Smooth muscle cell (in vitro differentiated cells): ENCODE measurements at regions not wholly inside any gene's neighbourhood (a gene's known extent, or its start where the extent isn't known, plus 50 kb on each side); places are given as distances from the start of the nearest gene placed in this dataset.

ENCODE experiments used
- DNase-seq: peaks from one replicate; lab custom pipeline; 2025; ENCODE audit not compliant: unreplicated experiment; lab: John Stamatoyannopoulos, UW
- H2AFZ ChIP-seq: fragments of 200-600 bp; sonication (generic); 2 replicates; pipeline ENCODE4 v1.6.0; 2016; ENCODE audit warnings: antibody characterized with exemption, low read depth, mild to moderate bottlenecking
- H3F3A ChIP-seq: fragments of 200-600 bp; sonication (generic); 2 replicates; pipeline ENCODE4 v1.6.0; 2017; ENCODE audit warnings: antibody characterized with exemption, low read depth
- H3K27ac ChIP-seq: fragments of 200-600 bp; sonication (generic); 2 replicates; pipeline ENCODE4 v1.5.1; 2016; ENCODE audit warnings: low read depth, mild to moderate bottlenecking
- H3K27me3 ChIP-seq: fragments of 200-600 bp; sonication (generic); 2 replicates; pipeline ENCODE4 v1.6.1; 2016; ENCODE audit warnings: low read depth, mild to moderate bottlenecking
- H3K36me3 ChIP-seq: fragments of 200-600 bp; sonication (generic); 2 replicates; pipeline ENCODE4 v1.5.1; 2016; ENCODE audit warnings: low read depth
- H3K4me1 ChIP-seq: fragments of 200-600 bp; sonication (generic); 2 replicates; pipeline ENCODE4 v1.5.1; 2016; ENCODE audit warnings: low read depth
- H3K4me2 ChIP-seq: fragments of 200-600 bp; sonication (generic); 2 replicates; pipeline ENCODE4 v1.6.0; 2016; ENCODE audit warnings: mild to moderate bottlenecking
- H3K4me3 ChIP-seq: fragments of 200-600 bp; sonication (generic); 2 replicates; pipeline ENCODE4 v1.5.1; 2016; ENCODE audit warnings: mild to moderate bottlenecking
- H3K79me2 ChIP-seq: fragments of 200-600 bp; sonication (generic); 2 replicates; pipeline ENCODE4 v1.6.0; 2016; ENCODE audit warnings: low read depth, mild to moderate bottlenecking
- H3K9ac ChIP-seq: fragments of 200-600 bp; sonication (generic); 2 replicates; pipeline ENCODE4 v1.6.0; 2016; ENCODE audit warnings: low read depth
- H3K9me3 ChIP-seq: fragments of 200-600 bp; sonication (generic); replicated peaks from 2 replicates; pipeline ENCODE4 v1.5.1; 2016; ENCODE audit warnings: low read depth
- H4K20me1 ChIP-seq: fragments of 200-600 bp; sonication (generic); 2 replicates; pipeline ENCODE4 v1.6.0; 2016; ENCODE audit warnings: low read depth
- CTCF ChIP-seq: fragments of 200-600 bp; sonication (generic); IDR thresholded peaks from 2 replicates; pipeline ENCODE4 v1.5.1; 2017; ENCODE audit warnings: borderline replicate concordance, mild to moderate bottlenecking, antibody characterized with exemption; ENCODE audit not compliant: insufficient read depth, poor library complexity, severe bottlenecking
- WGBS: methylation state at CpG from one replicate; pipeline ENCODE4 v1.1.7; 2016; ENCODE audit warnings: low lambda C conversion rate; 5-methylcytosine and 5-hydroxymethylcytosine counted together

GRCh38 chr12:86959766-86960458, 703.7 kb upstream of the MGAT4C start:
- Histone ChIP-seq H2AFZ (peak overlapping the region; percentile 38), H3K36me3 (no peaks in the 10 kb centered on the region), H3K27me3 (no peaks in the 10 kb centered on the region), H3F3A (no peaks in the 10 kb centered on the region), H3K9me3 (no peaks in the 10 kb centered on the region), H3K4me3 (no peak overlapping the region), H3K4me1 (no peaks in the 10 kb centered on the region), H3K4me2 (no peak overlapping the region), H3K9ac (no peak overlapping the region), H3K27ac (no peak overlapping the region), H3K79me2 (no peaks in the 10 kb centered on the region), H4K20me1 (no peaks in the 10 kb centered on the region)
- 71% methylated on average over 5 of the region's 5 CpGs for WGBS
- TF ChIP-seq CTCF: no peak
- DNase-seq: no peak

- Histone ChIP-seq H3F3A (no peaks in the 10 kb centered on the region), H3K4me3 (no peak overlapping the region), H3K4me2 (no peak overlapping the region), H2AFZ (no peak overlapping the region), H4K20me1 (no peaks in the 10 kb centered on the region), H3K9me3 (no peaks in the 10 kb centered on the region), H3K27me3 (no peaks in the 10 kb centered on the region), H3K27ac (no peak overlapping the region), H3K36me3 (no peaks in the 10 kb centered on the region), H3K79me2 (no peaks in the 10 kb centered on the region), H3K4me1 (no peaks in the 10 kb centered on the region), H3K9ac (no peak overlapping the region)
- no peak for TF ChIP-seq CTCF
- DNase-seq: no peak
- WGBS: 91% methylated on average over 3 of the region's 3 CpGs
Measured at GRCh38 chr12:86950444-86950843, 694.3 kb upstream of the MGAT4C start.

- Histone ChIP-seq H3K4me3 (no peak overlapping the region), H3K4me1 (no peaks in the 10 kb centered on the region), H3K4me2 (no peak overlapping the region), H3K79me2 (no peaks in the 10 kb centered on the region), H2AFZ (no peak overlapping the region), H4K20me1 (no peaks in the 10 kb centered on the region), H3K27me3 (no peaks in the 10 kb centered on the region), H3K27ac (no peak overlapping the region), H3F3A (no peaks in the 10 kb centered on the region), H3K36me3 (no peaks in the 10 kb centered on the region), H3K9me3 (no peaks in the 10 kb centered on the region), H3K9ac (no peak overlapping the region)
- no peak for DNase-seq
- 42% methylated on average over 1 of the region's 1 CpG for WGBS
- no peak for TF ChIP-seq CTCF
Measured at GRCh38 chr12:86950043-86950442, 693.9 kb upstream of the MGAT4C start.

GRCh38 chr12:86948851-86949250, 692.7 kb upstream of the MGAT4C start:
- no peak overlapping the region for H3K27ac ChIP-seq
- H3F3A ChIP-seq: no peaks in the 10 kb centered on the region
- no peaks in the 10 kb centered on the region for H3K36me3 ChIP-seq
- no peak overlapping the region for H3K4me2 ChIP-seq
- no peaks in the 10 kb centered on the region for H3K27me3 ChIP-seq
- H2AFZ ChIP-seq: no peak overlapping the region
- H3K4me3 ChIP-seq: no peak overlapping the region
- no peak for DNase-seq
- no peaks in the 10 kb centered on the region for H4K20me1 ChIP-seq
- H3K4me1 ChIP-seq: no peaks in the 10 kb centered on the region
- no peak for TF ChIP-seq CTCF
- H3K79me2 ChIP-seq: no peaks in the 10 kb centered on the region
- no peaks in the 10 kb centered on the region for H3K9me3 ChIP-seq
- no peak overlapping the region for H3K9ac ChIP-seq
- 87% methylated on average over 1 of the region's 1 CpG for WGBS
